B cell (primary cell): ENCODE measurements at regions not wholly inside any gene's neighbourhood (a gene's known extent, or its start where the extent isn't known, plus 50 kb on each side); places are given as distances from the start of the nearest gene placed in this dataset.

ENCODE experiments used
- ATAC-seq: fragments of 200-7000 bp; cut with Tn5 transposase; one replicate; pipeline ENCODE4 v1.10.0; 2021; ENCODE audit warnings: low read depth, mild to moderate bottlenecking, moderate number of reproducible peaks, moderate library complexity
- CTCF ChIA-PET: fragments of 350-600 bp; sonication (Branson Sonifier 250); formaldehyde crosslinking; loops from one replicate; lab custom pipeline; 2021; ENCODE audit warnings: antibody characterized with exemption, inconsistent platforms; lab: Charles Lee
- POLR2A ChIA-PET: fragments of 350-600 bp; sonication (Branson Sonifier 250); formaldehyde crosslinking; loops from one replicate; lab custom pipeline; 2021; ENCODE audit warnings: antibody characterized with exemption; lab: Charles Lee
- DNase-seq: peaks from one replicate; pipeline ENCODE4 v3.0.0; 2013
- H2AFZ ChIP-seq: 2 replicates; pipeline ENCODE4 v1.6.1; 2012; ENCODE audit warnings: mild to moderate bottlenecking, low read depth, low read length; ENCODE audit not compliant: insufficient read depth, poor library complexity, severe bottlenecking
- H3K27ac ChIP-seq, 2 donors: 1 replicate in 1 of 2; 2 replicates in 1 of 2; pipeline ENCODE4 v1.5.1; 2012 to 2013; ENCODE audit warnings: low read length in 2 of 2, mild to moderate bottlenecking in 2 of 2, moderate library complexity in 1 of 2
- H3K27me3 ChIP-seq, 4 experiments: fragments of 200-600 bp in 1 of 4; sonication (generic) in 1 of 4; replicated peaks in 1 of 4; 1 replicate in 2 of 4; 2 replicates in 2 of 4; pipeline versions ENCODE4 v1.6.1 to v1.7.0; 2013 to 2016; ENCODE audit warnings: low read length in 3 of 4, mild to moderate bottlenecking in 2 of 4, mixed read lengths in 1 of 4, moderate library complexity in 1 of 4; ENCODE audit not compliant: insufficient read depth in 4 of 4, control insufficient read depth in 3 of 4; ENCODE audit errors: control extremely low read depth in 1 of 4
- H3K36me3 ChIP-seq, 2 experiments: replicated peaks in 1 of 2; 1 replicate in 1 of 2; 2 replicates in 1 of 2; pipeline versions ENCODE4 v1.6.1 to v1.7.1; 2013; ENCODE audit warnings: low read length in 1 of 2; ENCODE audit not compliant: insufficient read depth in 2 of 2, control insufficient read depth in 1 of 2; ENCODE audit errors: control extremely low read depth in 1 of 2, extremely low read depth in 1 of 2
- H3K4me1 ChIP-seq, 2 donors: fragments of 200-600 bp in 1 of 2; sonication (generic) in 1 of 2; 1 replicate in 1 of 2; 2 replicates in 1 of 2; pipeline versions ENCODE4 v1.5.1 to v1.6.1; 2013 to 2017; ENCODE audit warnings: low read length in 2 of 2; ENCODE audit not compliant: control insufficient read depth in 2 of 2, insufficient read depth in 2 of 2
- H3K4me2 ChIP-seq: replicated peaks from 2 replicates; pipeline ENCODE3; 2012; ENCODE audit warnings: mild to moderate bottlenecking, low read depth, low read length; ENCODE audit not compliant: poor library complexity, severe bottlenecking
- H3K4me3 ChIP-seq, 5 experiments: fragments of 200-600 bp in 1 of 5; sonication (generic) in 1 of 5; 1 replicate in 3 of 5; 2 replicates in 2 of 5; pipeline versions ENCODE4 v1.5.1 to v1.7.0; 2011 to 2016; ENCODE audit warnings: low read length in 4 of 5, mild to moderate bottlenecking in 4 of 5, low read depth in 2 of 5, control low read depth in 1 of 5, moderate library complexity in 1 of 5; ENCODE audit not compliant: insufficient read depth in 1 of 5; ENCODE audit errors: control extremely low read depth in 1 of 5, extremely low read depth in 1 of 5
- H3K79me2 ChIP-seq: fragments of 200-600 bp; sonication (generic); one replicate; pipeline ENCODE4 v1.6.0; 2016; ENCODE audit warnings: low read length; ENCODE audit not compliant: control insufficient read depth, insufficient read depth
- H3K9ac ChIP-seq: fragments of 200-600 bp; sonication (generic); 2 replicates; pipeline ENCODE4 v1.6.1; 2017; ENCODE audit warnings: mild to moderate bottlenecking, low read length, moderate library complexity
- H3K9me3 ChIP-seq, 3 donors: one replicate each; pipeline versions ENCODE4 v1.6.1 to v1.7.1; 2013; ENCODE audit warnings: low read length in 2 of 3; ENCODE audit not compliant: control insufficient read depth in 2 of 3, insufficient read depth in 1 of 3; ENCODE audit errors: control extremely low read depth in 1 of 3
- H4K20me1 ChIP-seq: 2 replicates; pipeline ENCODE4 v1.6.0; 2012; ENCODE audit warnings: mild to moderate bottlenecking, low read length; ENCODE audit not compliant: insufficient read depth, control insufficient read depth, poor library complexity, severe bottlenecking
- H3K27ac Mint-ChIP-seq: one replicate; pipeline ENCODE4 v1.8.0; 2021; ENCODE audit warnings: mixed read lengths
- H3K27me3 Mint-ChIP-seq: one replicate; pipeline ENCODE4 v1.8.0; 2021; ENCODE audit warnings: mixed read lengths
- H3K4me1 Mint-ChIP-seq: one replicate; pipeline ENCODE4 v1.8.0; 2021; ENCODE audit warnings: mixed read lengths
- H3K4me3 Mint-ChIP-seq: one replicate; pipeline ENCODE4 v1.8.0; 2021; ENCODE audit warnings: mixed read lengths
- H3K9me3 Mint-ChIP-seq: one replicate; pipeline ENCODE4 v1.8.0; 2022; ENCODE audit warnings: mixed read lengths; ENCODE audit not compliant: insufficient read depth
- EZH2 ChIP-seq: IDR thresholded peaks from 2 replicates; pipeline ENCODE4 v1.6.1; 2012; ENCODE audit warnings: borderline replicate concordance, low read depth, mild to moderate bottlenecking, moderate library complexity, low read length; ENCODE audit not compliant: insufficient read depth, poor library complexity, severe bottlenecking
- WGBS: methylation state at CpG from one replicate; pipeline ENCODE4 v1.1.5; 2013; ENCODE audit warnings: missing lambda C conversion rate; ENCODE audit not compliant: insufficient coverage; 5-methylcytosine and 5-hydroxymethylcytosine counted together
- intact Hi-C: fragments of 100-400 bp; cut with micrococcal nuclease; formaldehyde crosslinking; loops from one replicate; pipeline ENCODE4 v1.10.0; 2022
- TF ChIP-seq, protein P1 (sequence below): fragments of 200-600 bp; IDR thresholded peaks from one replicate; pipeline ENCODE4 v1.8.0; 2022; ENCODE audit warnings: antibody characterized with exemption, mild to moderate bottlenecking

DNA sequence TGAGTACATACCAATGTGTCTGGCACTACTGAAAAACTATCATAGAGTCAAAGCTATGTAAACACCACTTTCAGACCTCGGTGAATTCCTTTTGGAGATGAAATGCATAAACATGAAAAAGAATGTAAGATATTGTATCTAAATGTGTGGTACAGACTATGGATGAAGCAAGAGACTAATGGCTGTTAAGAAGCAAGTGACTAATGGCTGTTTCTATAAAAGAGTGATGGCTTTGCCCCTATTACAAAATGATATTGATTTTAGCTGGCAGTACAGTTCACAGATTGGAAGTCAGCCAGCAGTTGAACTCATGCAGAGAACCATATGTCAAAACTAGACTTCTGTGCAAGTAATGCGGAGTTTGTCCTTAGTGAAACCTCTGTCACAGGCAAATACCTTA lies 359.3 kb downstream of the GRXCR1 start:
- no peaks in the 10 kb centered on the region for H3K9me3 Mint-ChIP-seq
- no peak overlapping the region for H3K27ac ChIP-seq
- TF ChIP-seq, protein P1, sequence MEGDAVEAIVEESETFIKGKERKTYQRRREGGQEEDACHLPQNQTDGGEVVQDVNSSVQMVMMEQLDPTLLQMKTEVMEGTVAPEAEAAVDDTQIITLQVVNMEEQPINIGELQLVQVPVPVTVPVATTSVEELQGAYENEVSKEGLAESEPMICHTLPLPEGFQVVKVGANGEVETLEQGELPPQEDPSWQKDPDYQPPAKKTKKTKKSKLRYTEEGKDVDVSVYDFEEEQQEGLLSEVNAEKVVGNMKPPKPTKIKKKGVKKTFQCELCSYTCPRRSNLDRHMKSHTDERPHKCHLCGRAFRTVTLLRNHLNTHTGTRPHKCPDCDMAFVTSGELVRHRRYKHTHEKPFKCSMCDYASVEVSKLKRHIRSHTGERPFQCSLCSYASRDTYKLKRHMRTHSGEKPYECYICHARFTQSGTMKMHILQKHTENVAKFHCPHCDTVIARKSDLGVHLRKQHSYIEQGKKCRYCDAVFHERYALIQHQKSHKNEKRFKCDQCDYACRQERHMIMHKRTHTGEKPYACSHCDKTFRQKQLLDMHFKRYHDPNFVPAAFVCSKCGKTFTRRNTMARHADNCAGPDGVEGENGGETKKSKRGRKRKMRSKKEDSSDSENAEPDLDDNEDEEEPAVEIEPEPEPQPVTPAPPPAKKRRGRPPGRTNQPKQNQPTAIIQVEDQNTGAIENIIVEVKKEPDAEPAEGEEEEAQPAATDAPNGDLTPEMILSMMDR = no peak
- TF ChIP-seq EZH2 = no peak
- no peak overlapping the region for H3K27ac Mint-ChIP-seq
- no peaks in the 10 kb centered on the region for H3K4me1 Mint-ChIP-seq
- DNase-seq = no peak
- H3K4me3 Mint-ChIP-seq = no peak overlapping the region
- H3K9ac ChIP-seq = no peak overlapping the region
- H3K36me3 ChIP-seq = no peaks in the 10 kb centered on the region
- intact Hi-C loops = no loop called here
- POLR2A ChIA-PET = no interaction called here
- no peaks in the 10 kb centered on the region for H3K4me1 ChIP-seq
- H3K27me3 Mint-ChIP-seq = no peaks in the 10 kb centered on the region
- H4K20me1 ChIP-seq = no peaks in the 10 kb centered on the region
- H3K27me3 ChIP-seq = no peaks in the 10 kb centered on the region
- H3K4me3 ChIP-seq = no peak overlapping the region
- H3K9me3 ChIP-seq = peaks cover 0 to 2% (median 1%) of the 10 kb centered on the region in 3 donors
- CTCF ChIA-PET = no interaction called here
- no peak overlapping the region for H2AFZ ChIP-seq
- no peak overlapping the region for H3K4me2 ChIP-seq
- no peaks in the 10 kb centered on the region for H3K79me2 ChIP-seq
- WGBS = 100% methylated on average over 1 of the region's 2 CpGs
- ATAC-seq = no peak

DNA sequence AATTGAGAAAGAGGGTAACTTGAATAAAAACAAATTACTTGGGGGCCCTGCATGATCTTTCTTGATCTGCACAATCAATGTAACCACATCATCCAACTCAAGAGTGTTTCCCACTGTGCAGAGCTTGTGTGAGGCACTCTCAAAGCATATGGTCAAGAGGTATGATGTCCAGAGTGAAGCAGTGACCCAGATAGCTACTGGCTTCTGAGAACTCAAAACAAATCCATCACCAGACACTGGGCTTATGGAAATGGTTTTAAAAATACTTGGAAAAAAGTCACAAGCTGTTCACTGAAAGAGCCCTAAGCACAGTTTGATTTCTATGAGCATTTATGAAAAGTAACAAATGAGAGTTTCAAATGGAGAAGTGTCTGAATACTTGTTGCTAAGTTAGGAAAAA lies 361.0 kb downstream of the GRXCR1 start:
- Mint-ChIP-seq H3K4me3 (no peak overlapping the region), H3K27me3 (no peaks in the 10 kb centered on the region), H3K4me1 (no peaks in the 10 kb centered on the region), H3K27ac (no peak overlapping the region), H3K9me3 (no peaks in the 10 kb centered on the region)
- no peaks in the 10 kb centered on the region for H3K27me3 ChIP-seq
- DNase-seq (no peak), ATAC-seq (no peak)
- no peak overlapping the region for H2AFZ ChIP-seq
- no peak overlapping the region for H3K9ac ChIP-seq
- H3K4me1 ChIP-seq = no peaks in the 10 kb centered on the region
- no peak for TF ChIP-seq EZH2
- TF ChIP-seq, protein P1 = no peak
- no peak overlapping the region for H3K4me3 ChIP-seq
- intact Hi-C loops = no loop called here
- no peak overlapping the region for H3K4me2 ChIP-seq
- H3K9me3 ChIP-seq = peaks cover 0 to 9% (median 1%) of the 10 kb centered on the region in 3 donors
- no peak overlapping the region for H3K27ac ChIP-seq
- no peaks in the 10 kb centered on the region for H4K20me1 ChIP-seq
- CTCF ChIA-PET = no interaction called here
- H3K36me3 ChIP-seq = no peaks in the 10 kb centered on the region
- H3K79me2 ChIP-seq = no peaks in the 10 kb centered on the region
- POLR2A ChIA-PET = no interaction called here
